ENCODE measurements at regions not wholly inside any gene's neighbourhood (a gene's known extent, or its start where the extent isn't known, plus 50 kb on each side); places are given as distances from the start of the nearest gene placed in this dataset.

- TF ChIP-seq CTCF (IDR thresholded peaks at IDR 0.05) = no peak
- no peak for TF ChIP-seq POLR2A (IDR thresholded peaks at IDR 0.05)
These were observed 501.3 kb downstream of the CD83 start for GRCh38 chr6:14618759-14619418.
